Left hindlimb (tissue), 1 donor: ENCODE measurements at regions not wholly inside any gene's neighbourhood (a gene's known extent, or its start where the extent isn't known, plus 50 kb on each side); places are given as distances from the start of the nearest gene placed in this dataset.
A peak's percentile ranks its signal among the peaks of the same experiment; 100 is the strongest.
"Not testable (repeated sequence)": the region's sequence is repeated elsewhere in the genome, so short reads cannot be mapped to it uniquely, and the experiment has no call there.

Experiments
- DNase-seq: peaks from one replicate; pipeline ENCODE4 v3.0.0-alpha.2; 2018

DNA sequence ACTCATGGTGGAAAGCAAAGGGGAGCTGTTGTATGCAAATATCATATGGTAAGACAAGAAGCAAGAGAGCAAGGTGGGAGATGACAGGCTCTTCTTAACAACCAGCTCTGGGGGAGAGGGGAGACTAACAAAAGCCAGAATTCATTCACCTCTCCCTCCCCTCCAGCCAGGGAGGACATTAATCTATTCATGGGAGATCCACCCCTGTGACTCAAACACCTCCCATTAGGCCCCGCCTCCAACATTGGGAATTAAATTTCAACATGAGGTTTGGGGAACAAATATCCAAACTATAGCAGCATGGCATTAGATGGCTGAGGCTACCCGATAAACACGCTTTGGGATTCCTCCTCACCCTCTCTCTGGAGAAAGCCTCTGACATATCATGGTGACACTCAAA lies 210.6 kb downstream of the RHOU start:
- DNase-seq = no peak

DNA sequence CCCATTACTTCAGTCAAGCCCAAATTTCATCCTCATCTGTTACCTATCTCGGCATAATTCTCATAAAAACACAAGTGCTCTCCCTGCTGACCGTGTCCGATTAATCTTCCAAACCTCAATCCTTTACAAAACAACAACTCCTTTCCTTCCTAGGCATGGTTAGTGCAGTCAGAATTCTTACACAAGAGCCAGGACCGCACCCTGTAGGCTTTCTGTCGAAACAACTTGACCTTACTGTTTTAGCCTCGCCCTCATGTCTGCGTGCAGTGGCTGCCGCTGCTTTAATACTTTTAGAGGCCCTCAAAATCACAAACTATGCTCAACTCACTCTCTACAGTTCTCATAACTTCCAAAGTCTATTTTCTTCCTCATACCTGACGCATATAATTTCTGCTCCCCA lies 214.3 kb downstream of the RHOU start:
- DNase-seq = not testable (repeated sequence)

DNA sequence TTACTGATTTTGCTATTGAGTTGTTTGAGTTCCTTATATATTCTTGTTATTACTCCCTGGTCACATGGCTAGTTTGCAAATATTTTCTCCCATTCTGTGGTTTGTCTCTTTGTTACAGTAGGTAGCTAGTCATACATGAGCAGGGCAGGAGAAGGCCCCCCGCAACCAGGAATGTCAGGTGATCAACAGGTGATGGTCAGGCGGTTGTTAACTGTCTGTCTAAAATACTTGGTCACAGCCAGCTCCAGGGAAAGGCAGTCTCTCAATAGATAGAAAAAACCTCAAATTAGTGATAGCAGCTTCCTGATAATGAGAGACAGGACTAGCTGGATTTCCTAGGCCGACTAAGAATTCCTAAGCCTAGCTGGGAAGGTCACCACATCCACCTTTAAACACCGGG lies 217.9 kb downstream of the RHOU start:
- no peak for DNase-seq

DNA sequence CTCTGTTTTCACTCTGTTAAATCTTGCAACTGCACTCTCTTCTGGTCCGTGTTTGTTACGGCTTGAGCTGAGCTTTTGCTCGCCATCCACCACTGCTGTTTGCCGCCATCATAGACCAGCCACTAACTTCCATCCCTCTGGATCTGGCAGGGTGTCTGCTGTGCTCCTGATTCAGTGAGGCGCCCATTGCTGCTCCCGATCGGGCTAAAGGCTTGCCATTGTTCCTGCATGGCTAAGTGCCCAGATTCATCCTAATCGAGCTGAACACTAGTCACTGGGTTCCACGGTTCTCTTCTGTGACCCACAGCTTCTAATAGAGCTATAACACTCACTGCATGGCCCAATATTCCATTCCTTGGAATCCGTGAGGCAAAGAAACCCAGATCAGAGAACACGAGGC lies 218.5 kb downstream of the RHOU start:
- not testable (repeated sequence) for DNase-seq

DNA sequence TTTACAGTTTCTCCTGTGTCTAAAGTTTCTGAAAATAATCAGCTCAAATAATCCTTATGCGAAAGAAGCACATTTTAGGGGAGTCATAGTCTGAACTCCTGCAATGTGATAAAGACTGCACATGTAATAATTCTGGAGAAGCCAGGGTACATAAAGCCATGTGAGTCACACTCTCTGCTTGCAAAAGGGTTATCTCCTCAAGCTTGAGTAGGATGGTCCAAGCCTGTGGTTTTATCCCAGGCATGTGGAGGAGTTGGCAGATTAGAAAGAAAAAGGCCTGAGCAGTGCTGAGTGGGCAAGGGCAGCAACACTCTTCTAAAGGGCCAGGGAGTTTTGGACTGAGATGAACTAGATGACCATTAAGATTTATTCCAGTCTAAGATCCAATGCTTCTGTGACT lies 220.4 kb downstream of the RHOU start:
- DNase-seq = no peak

DNA sequence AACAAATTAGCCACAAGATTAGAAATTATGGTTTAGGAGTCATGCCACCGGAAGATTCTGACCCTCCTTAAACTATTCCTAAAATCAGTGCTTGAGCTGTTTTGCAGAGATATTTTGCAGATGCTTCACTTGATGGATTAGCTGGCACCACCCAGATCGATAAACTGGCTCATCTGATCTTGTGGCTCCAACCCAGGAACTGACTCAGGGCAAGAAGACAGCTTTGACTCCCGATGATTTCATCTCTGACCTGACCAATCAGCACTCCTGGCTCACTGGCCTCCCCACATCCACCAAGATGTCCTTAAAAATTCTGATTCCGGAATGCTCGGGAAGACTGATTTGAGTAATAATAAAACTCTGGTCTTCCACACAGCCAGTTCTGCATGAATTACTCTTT lies 221.6 kb downstream of the RHOU start:
- no peak for DNase-seq

DNA sequence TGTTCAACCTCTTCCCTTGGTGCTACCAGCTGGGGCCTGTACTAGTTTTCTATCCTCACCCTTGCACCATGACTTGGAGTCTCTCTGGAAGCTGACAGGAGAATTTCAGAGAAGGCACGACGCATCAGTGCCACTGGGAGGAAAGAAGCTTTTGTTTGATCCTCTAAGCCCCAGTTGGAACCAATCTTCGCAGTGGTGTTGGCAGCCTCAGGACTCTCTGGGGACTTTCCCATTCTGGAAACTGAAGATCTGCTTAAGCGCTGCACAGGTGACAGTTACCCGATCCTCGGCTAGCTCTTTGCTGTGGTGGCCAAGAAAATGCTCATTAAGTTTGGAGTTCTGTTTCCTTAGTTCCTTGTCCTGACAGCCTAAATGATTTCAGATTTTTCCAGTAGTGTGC lies 222.3 kb downstream of the RHOU start:
- DNase-seq = no peak

DNA sequence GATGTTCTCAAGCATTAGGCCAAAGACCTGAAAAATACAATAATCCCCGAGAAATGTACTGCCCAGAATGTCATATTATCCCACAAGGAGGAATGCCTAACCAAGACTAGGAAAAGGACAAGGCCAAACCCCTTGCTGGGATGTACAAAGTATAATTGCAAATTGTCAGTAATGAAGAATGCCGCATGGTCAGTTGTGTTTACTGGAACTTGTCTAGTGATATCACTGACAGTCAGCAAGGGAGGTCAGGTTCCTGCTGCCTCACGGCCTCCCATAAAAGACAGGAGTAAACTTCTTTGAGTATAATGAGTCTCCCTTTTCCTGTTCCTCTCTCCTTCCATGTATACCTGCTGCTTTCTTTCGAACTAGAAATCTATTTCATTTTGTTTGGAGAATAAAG lies 222.8 kb downstream of the RHOU start:
- DNase-seq = no peak

DNA sequence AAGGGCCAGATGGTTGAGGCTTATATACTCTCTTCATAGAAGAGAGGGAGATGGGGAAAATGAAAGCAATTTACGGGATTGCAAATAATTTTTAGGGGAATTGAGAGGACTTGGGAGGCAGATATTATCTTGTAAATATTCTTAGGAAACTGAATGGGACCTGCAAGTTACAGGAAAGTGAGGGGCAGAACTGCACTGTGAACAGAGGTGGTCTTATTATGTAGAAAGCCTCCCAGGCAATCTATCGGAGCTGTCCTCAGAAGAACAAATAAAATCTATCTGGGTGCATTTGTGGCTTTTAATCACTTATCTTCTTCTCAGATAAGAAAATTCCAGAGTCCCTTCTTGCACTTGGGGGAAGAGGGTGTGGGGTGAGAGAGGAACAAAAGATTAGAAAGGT lies 223.5 kb downstream of the RHOU start:
- no peak for DNase-seq

DNA sequence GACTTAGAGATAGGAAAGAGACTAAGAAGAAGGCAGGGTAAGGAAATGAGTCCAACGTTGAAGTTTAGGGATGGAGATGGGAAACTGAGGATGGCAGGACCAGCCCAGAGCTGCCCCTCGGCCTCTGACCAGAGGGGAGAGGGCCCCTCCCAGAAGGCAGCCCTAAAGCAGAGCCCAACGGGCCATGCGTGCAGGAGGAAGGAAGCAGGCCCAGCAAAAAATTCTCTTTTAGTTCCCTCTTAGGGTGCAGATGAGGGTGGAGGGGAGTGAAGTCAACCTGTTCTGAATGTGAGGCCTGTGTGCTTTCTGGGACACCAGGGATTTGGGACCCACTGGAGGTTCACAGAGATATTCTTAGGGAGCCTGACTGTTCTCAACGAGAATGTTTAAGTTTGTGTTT lies 225.4 kb downstream of the RHOU start:
- DNase-seq = no peak

DNA sequence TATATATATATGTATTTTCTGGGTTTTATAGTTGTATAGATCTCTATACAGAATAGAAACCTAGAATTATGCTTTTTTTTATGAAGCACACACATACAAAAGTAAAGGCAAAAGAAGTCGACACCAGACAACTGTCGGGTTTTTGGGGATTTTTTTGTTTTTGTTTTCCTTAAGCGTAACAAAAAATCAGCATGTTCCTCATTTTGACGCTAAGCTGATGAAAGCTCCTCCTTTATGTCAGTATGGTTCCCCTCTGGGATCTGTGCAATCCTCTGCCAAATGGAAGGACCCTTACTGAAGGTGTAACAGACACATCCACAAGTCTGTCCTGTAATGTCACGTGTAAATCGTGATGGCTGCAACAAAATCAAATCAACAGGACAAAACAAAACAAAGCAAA lies 226.2 kb downstream of the RHOU start:
- no peak for DNase-seq

DNA sequence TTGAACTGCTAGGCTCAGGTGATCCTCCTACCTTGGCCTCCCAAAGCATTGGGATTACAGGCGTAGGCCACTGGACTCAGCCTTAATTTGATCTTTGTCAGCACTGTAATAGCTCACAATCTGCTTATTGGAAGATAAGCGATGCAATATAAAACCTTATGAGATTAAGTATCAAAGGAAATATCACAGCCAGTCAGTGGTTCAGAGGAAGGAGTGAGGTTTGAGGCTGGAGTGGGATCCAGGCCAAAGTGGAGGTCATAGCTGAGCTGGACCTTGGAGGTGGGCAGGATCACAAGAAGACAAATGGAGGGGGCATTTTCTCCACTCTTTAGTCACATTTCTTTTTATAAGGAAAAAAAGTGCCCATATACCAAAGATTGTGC lies 228.5 kb downstream of the RHOU start:
- no peak for DNase-seq

DNA sequence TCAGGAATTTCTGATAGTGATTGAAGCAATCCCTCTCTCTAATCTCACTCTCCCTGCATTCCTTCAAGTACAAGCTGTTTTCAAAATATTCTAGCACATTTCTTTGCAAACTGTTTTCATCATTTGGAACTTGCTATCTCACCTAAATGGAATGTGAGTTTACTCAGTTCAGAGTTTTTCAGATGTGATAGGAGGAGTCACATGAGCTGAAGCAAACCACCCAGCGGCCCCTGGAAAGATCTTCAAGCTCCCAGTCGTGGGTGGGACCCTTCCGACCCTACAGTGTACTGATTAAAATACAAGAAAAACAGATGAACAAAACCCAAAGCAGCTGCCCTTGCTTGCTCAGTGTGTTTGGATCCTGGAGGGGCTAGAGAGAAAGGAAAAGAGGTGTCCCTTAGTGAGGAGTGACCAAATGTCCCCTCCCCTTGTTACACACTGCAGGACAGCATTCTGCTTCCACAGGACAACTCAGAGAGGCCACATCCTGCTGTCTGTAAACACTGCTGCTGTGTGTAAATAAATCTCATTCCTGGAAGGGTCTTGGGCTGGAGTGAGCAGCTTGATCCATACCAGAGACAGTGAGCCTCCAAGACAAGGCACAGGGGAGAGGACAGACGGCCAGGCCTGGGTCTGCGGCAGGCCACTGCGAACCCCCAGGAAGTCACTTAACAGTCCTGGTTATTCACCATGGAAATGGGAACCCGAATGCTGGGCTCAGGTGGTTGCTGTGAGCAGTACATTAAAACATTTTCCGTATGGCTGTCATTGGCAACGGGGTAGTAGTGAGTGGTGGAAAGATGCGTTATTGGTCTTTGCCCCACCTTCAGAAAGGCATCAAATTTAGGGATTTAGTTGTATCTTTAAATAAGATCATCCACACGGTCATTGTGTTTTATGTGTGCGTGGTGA lies 229.2 kb downstream of the RHOU start:
- DNase-seq = peak; percentile 57

DNA sequence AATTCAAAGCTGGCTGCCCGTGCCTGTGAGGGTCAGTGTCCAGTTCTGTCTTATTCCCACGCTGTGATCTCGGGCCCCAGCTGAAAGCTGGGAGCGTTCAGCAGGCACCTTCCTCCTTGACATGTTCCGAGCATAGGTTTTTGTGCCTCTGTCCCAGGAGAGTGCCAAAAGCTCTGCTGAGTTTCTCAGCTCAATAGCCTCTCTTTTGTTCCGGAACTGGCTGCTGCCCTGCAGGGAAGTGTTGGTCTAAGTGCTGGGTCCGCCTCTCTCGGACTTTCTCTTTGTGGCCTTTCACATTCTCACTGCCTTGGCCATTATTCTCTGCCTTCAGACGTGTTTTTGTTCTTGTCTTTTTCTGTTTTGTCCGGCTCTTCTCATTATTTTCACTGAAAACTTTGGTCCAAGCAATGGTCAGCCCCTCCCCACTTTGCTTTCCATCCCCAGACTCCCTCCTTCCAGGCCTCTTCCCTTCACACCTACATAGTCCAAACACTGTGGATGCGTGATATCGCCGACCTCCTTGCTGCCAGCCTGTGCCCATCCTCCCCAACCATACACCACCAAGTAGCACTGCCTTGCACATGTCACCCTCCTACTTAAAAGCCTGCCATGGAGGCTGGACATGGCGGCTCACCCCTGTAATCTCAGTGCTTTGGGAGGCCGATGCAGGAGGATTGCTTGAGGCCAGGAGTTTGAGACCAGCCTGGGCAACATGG lies 233.8 kb downstream of the RHOU start:
- DNase-seq = no peak

DNA sequence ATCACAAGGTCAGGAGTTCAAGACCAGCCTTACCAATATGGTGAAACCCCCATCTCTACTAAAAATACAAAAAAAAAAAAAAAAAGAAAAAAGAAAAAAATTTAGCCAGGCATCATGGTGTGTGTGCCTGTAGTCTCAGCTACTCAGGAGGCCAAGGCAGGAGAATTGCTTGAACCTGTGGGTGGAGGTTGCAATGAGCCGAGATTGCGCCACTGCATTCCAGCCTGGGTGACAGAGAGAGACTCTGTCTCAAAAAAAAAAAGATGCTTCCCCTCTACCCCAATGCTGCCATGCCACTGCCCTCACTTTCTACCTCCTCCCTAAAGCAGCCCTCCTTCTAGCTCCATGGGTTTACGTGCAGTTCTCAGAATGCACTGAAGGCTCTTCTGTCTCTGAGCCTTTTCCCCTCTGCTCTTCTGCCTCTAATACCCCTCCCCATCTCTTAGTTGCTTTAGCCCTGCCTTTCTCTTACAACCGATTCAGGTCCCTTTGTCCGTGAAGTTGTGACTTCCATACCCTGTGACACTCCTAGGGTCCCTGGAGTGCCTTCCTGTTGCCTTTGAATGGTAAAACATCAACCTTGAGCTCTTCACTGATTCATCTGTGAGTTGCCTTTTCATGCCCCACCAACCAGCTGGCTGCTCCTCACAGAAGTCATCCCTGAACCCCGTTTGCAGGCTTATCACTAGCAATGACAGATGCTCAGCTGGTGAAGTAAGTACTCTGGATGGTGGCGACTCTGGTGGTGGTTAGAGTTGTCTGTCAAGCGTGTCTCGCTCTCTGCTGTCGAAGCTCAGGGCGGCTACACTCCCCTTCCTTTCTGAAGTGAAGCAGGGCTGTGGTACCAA lies 234.9 kb downstream of the RHOU start:
- no peak for DNase-seq

DNA sequence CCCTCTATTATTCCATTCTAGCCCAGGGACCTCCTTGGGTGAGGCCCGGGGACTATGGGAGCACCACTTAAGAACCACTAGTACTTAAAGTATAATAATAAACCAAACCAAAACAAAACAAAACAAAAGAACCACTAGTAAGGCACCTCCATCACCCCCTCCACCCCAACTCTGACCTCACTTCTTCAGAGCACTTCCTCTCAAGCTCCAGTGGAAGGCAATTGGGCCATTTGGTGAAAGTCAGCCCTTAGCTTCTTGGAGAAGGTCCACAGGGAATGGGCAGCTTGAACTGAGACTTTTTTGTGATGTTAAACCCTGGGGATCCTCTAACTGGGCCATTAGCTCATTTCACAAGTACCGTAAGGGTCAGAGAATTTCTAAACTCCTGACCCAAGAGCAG lies 237.3 kb downstream of the RHOU start:
- DNase-seq = no peak

DNA sequence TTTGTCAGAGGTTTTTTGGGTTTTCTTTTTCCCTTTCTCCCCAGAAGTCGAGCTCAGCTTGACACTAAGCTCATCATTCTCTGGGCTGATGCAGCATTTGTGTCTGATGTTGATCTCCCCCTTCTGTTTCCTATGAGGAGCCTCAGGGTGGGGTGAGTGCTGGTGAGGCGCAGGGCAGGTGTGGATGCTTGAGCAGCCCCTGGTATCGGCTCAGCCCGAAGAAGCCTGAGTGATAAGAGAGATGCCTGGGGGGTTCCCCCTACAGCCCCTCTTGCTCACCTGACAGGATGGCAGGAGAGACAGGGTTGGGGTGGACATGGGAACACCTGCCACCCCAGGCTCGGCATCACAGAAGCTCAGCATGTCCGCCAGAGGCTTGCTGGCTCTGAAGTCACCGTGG lies 239.0 kb downstream of the RHOU start:
- DNase-seq = no peak

DNA sequence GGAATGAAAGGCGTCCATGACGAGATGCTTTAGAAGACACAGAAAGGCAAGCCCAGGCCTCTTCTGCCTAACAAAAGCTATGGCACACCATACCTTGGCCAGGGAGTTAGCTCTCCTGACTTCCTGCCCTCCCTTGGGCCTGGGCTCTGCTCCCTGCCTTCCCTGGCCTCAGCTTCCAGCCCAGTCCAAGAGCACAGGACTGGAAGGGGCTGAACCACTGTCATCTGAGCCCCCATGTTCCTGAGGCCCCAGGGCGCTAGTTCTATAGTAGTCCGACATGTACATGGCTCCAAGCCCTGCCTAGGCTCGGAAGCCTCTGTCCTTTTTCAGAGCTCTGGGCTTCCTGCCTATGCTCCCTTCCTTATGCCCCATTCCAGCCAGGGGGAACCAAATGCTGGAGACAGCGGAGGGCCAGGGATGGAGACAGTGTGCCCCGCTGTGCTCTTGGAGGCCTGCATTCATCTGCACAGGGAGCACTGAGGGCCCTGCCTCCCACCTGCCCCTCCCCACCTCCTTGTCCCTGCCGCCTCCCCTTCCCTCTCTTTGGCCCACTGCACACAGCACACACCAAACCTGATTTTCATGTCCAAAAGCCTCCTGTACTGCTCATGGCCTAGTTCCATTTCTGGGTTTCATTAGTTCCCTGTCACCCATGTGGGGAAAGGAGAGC lies 240.1 kb downstream of the RHOU start:
- no peak for DNase-seq

DNA sequence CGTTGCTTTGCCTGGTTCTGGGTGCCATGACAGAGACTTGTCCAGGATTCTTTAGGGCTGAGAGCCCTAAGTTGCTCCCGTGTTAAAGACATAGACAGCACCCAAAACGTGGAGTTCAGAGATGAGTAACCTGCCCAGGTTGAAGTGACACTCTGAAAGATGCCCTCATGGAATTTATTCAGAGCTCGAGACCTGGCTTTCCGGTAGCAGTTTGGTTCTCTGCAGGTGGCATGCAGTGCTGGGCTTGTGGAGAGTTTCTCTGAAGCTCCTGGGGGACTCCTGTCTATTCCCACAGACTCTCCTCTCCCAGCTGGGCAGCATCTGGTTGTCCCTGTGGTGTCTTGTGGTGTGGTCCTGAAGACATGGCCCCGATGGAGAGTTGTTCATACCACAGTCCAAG lies 241.0 kb downstream of the RHOU start:
- no peak for DNase-seq

DNA sequence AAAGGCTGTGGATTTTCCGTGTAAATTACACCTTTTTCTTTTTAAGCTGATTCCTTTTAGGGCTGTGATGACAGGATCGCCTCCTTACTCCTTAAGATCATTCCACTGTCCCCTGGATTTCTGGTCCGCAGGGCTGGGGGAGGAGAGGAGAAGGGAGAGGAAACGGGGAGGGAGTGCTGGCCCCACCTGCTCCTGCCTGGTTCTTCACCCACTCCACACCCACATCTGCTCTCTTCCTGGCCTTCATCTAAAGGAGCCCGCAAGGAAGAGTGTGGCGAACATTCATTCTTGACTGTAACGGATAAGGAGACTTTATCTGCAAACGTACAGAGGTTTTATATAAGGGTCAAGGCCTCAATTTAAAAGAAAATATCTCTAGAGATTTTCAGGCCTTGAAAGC lies 242.0 kb downstream of the RHOU start:
- DNase-seq = no peak

DNA sequence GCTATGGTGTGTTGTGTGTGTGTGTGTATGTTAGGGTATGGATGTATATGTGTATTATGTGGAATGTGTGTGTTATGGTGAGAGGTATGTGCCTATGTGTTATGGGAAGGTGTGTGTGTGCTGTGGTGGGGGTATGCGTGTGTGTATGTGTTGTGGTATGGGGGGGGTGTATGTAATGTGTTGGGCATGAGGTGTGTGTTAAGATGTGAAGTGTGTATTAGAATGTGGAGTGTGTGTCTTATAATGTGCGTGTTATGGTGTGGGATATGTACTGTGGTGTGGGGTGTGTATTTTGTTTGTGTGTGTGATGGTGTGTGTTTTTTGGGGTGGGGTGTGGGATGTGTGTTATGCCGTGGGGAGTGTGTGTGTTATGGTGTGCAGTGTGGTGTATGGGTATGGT lies 242.5 kb downstream of the RHOU start:
- DNase-seq = no peak

DNA sequence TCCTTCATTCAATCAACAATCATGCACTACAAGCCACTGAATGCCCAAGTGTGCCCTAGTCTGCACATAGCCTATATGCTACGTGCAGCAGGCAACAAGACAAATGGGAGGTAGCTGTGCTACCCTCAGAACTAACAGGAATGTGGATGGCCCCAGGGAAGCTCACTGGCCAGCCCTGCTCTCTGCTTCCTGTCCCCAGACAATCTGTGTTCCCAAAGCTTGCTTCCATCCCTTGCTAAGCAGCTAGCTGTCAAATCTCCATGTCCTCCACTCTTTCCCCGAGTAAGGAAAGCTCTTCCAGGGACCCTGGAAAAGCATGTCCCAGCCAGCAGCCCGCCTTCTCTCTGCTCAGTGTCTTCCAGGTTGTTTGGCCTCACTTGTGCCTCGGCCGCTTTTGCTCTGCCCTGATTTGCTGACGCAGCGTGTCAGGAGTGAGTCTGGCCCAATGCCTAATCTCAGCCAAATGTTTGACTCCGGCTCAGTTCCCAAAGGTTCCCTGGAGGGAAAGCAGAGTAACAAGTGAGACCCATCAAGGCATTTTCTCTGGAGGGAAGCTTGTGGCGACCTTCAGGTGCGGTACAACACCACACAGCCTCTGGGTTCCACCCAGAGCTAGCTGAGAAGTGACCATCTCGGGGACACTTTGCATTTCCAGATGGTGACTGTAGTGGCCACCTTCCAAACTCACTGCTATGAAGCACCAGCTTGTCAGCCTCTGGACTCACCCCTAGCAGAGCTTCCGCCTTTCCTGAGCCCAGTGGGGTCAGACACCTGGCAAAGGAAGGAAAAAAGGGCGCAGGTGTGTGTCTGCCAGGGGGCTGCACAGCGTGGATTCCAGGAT lies 243.4 kb downstream of the RHOU start:
- no peak for DNase-seq
